SK-N-SH treated with all-trans-retinoic acid at 6 μM for 48 hours (cell line): ENCODE measurements at regions not wholly inside any gene's neighbourhood (a gene's known extent, or its start where the extent isn't known, plus 50 kb on each side); places are given as distances from the start of the nearest gene placed in this dataset.

Source experiments
- ATAC-seq: fragments of 200-7000 bp; cut with Tn5 transposase; 3 replicates; pipeline ENCODE4 v1.9.1; 2020; ENCODE audit warnings: mild to moderate bottlenecking, moderate library complexity
- ARNTL ChIP-seq: fragments of 450-650 bp; formaldehyde crosslinking; IDR thresholded peaks from 2 replicates; pipeline ENCODE4 v1.5.0; 2020; ENCODE audit warnings: low read depth, mild to moderate bottlenecking, moderate library complexity, borderline replicate concordance
- BACH2 ChIP-seq: fragments of 250-450 bp; sonication (Bioruptor Pico); IDR thresholded peaks from 2 replicates; pipeline ENCODE4 v1.9.0; 2021; ENCODE audit warnings: mild to moderate bottlenecking, borderline replicate concordance
- CSDC2 ChIP-seq: fragments of 250-450 bp; sonication (Bioruptor Pico); IDR thresholded peaks from 2 replicates; pipeline ENCODE4 v1.5.0; 2020; ENCODE audit warnings: mild to moderate bottlenecking, moderate library complexity
- ESRRG ChIP-seq: fragments of 250-450 bp; sonication (Bioruptor Pico); IDR thresholded peaks from 2 replicates; pipeline ENCODE4 v1.6.1; 2021; ENCODE audit warnings: mild to moderate bottlenecking
- GLIS3 ChIP-seq: fragments of 250-450 bp; sonication (Bioruptor Pico); IDR thresholded peaks from 2 replicates; pipeline ENCODE4 v1.5.0; 2020; ENCODE audit warnings: mild to moderate bottlenecking, moderate library complexity
- ISL1 ChIP-seq: fragments of 250-450 bp; sonication (Bioruptor Pico); IDR thresholded peaks from 2 replicates; pipeline ENCODE4 v2.1.2; 2022; ENCODE audit warnings: mild to moderate bottlenecking, moderate library complexity
- OSR1 ChIP-seq: fragments of 250-450 bp; sonication (Bioruptor Pico); IDR thresholded peaks from 2 replicates; pipeline ENCODE4 v1.8.0; 2022; ENCODE audit warnings: moderate library complexity, mild to moderate bottlenecking, inconsistent platforms
- PPARA ChIP-seq: fragments of 250-450 bp; sonication (Bioruptor Pico); IDR thresholded peaks from 2 replicates; pipeline ENCODE4 v1.5.0; 2020; ENCODE audit warnings: mild to moderate bottlenecking, borderline replicate concordance
- SNAI2 ChIP-seq: fragments of 250-450 bp; sonication (Bioruptor Pico); IDR thresholded peaks from 2 replicates; pipeline ENCODE4 v1.5.0; 2020; ENCODE audit warnings: mild to moderate bottlenecking, moderate library complexity
- TCF4 ChIP-seq: fragments of 250-450 bp; sonication (Bioruptor Pico); IDR thresholded peaks from 2 replicates; pipeline ENCODE4 v1.8.0; 2021; ENCODE audit warnings: mild to moderate bottlenecking, moderate library complexity, borderline replicate concordance
- TOX ChIP-seq: fragments of 250-450 bp; sonication (Bioruptor Pico); IDR thresholded peaks from 2 replicates; pipeline ENCODE4 v1.8.0; 2021; ENCODE audit warnings: mild to moderate bottlenecking, moderate library complexity, borderline replicate concordance
- ZC3H10 ChIP-seq: fragments of 250-450 bp; sonication (Bioruptor Pico); IDR thresholded peaks from 2 replicates; pipeline ENCODE4 v1.5.1; 2021; ENCODE audit warnings: mild to moderate bottlenecking, moderate library complexity
- ZFP3 ChIP-seq: fragments of 250-450 bp; sonication (Bioruptor Pico); IDR thresholded peaks from 2 replicates; pipeline ENCODE4 v1.5.0; 2020; ENCODE audit warnings: mild to moderate bottlenecking, moderate library complexity
- ZFP30 ChIP-seq: fragments of 450-650 bp; formaldehyde crosslinking; IDR thresholded peaks from 2 replicates; pipeline ENCODE4 v1.5.0; 2022; ENCODE audit warnings: mild to moderate bottlenecking, moderate library complexity
- ZNF565 ChIP-seq: fragments of 450-650 bp; formaldehyde crosslinking; conservative IDR thresholded peaks from 2 replicates; pipeline ENCODE4 v1.5.0; 2020; ENCODE audit warnings: low read depth, mild to moderate bottlenecking, moderate library complexity
- ZNF70 ChIP-seq: fragments of 450-650 bp; formaldehyde crosslinking; IDR thresholded peaks from 2 replicates; pipeline ENCODE4 v1.5.0; 2020; ENCODE audit warnings: mild to moderate bottlenecking, moderate library complexity
- ZNF8 ChIP-seq: fragments of 450-650 bp; formaldehyde crosslinking; IDR thresholded peaks from 2 replicates; pipeline ENCODE4 v1.5.0; 2020; ENCODE audit warnings: mild to moderate bottlenecking, moderate library complexity
- TF ChIP-seq, protein P1 (sequence below): fragments of 250-450 bp; sonication (Bioruptor Pico); IDR thresholded peaks from 2 replicates; pipeline ENCODE4 v1.5.1; 2020; ENCODE audit warnings: low read depth, mild to moderate bottlenecking, moderate library complexity
- TF ChIP-seq, protein P2 (sequence below): fragments of 250-450 bp; sonication (Bioruptor Pico); IDR thresholded peaks from 2 replicates; pipeline ENCODE4 v1.8.0; 2021; ENCODE audit warnings: low read depth, mild to moderate bottlenecking, moderate library complexity, borderline replicate concordance
- TF ChIP-seq, protein P3 (sequence below): fragments of 250-450 bp; sonication (Bioruptor Pico); IDR thresholded peaks from 2 replicates; pipeline ENCODE4 v1.8.0; 2020; ENCODE audit warnings: mild to moderate bottlenecking, moderate library complexity, borderline replicate concordance
- TF ChIP-seq, protein P4 (sequence below): fragments of 250-450 bp; sonication (Bioruptor Pico); IDR thresholded peaks from 2 replicates; pipeline ENCODE4 v1.5.0; 2020; ENCODE audit warnings: mild to moderate bottlenecking, moderate library complexity
- TF ChIP-seq, protein P5 (sequence below): fragments of 250-450 bp; sonication (Bioruptor Pico); IDR thresholded peaks from 2 replicates; pipeline ENCODE4 v1.5.1; 2021; ENCODE audit warnings: mild to moderate bottlenecking, moderate library complexity

DNA sequence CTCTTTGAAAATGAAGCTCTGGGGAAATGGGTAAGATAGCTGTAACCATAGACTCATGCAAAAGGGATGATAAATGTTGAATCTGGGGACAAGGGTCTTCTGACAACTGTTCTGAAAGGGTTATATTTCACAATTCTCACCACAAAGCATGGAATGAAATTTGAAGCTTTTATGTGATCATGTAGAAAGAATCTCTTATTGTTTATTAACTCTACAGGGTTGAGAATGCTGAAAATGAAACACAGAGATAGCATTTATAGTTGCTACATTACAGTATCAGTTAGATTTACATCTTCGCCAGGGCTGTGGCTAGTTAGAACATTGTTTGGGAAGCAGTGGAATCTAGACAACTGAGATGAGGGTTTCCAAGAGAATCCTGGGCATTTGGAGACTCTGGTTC is 97.4 kb upstream of the LHCGR start:
- TF ChIP-seq, protein P1, sequence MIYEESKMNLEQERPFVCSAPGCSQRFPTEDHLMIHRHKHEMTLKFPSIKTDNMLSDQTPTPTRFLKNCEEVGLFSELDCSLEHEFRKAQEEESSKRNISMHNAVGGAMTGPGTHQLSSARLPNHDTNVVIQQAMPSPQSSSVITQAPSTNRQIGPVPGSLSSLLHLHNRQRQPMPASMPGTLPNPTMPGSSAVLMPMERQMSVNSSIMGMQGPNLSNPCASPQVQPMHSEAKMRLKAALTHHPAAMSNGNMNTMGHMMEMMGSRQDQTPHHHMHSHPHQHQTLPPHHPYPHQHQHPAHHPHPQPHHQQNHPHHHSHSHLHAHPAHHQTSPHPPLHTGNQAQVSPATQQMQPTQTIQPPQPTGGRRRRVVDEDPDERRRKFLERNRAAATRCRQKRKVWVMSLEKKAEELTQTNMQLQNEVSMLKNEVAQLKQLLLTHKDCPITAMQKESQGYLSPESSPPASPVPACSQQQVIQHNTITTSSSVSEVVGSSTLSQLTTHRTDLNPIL (CRISPR knock-in tag), result no peak
- TF ChIP-seq, protein P2, sequence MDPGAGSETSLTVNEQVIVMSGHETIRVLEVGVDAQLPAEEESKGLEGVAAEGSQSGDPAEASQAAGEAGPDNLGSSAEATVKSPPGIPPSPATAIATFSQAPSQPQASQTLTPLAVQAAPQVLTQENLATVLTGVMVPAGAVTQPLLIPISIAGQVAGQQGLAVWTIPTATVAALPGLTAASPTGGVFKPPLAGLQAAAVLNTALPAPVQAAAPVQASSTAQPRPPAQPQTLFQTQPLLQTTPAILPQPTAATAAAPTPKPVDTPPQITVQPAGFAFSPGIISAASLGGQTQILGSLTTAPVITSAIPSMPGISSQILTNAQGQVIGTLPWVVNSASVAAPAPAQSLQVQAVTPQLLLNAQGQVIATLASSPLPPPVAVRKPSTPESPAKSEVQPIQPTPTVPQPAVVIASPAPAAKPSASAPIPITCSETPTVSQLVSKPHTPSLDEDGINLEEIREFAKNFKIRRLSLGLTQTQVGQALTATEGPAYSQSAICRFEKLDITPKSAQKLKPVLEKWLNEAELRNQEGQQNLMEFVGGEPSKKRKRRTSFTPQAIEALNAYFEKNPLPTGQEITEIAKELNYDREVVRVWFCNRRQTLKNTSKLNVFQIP (CRISPR knock-in tag), result no peak
- TF ChIP-seq GLIS3 (CRISPR knock-in tag), result no peak
- no peak for TF ChIP-seq ESRRG (CRISPR knock-in tag)
- no peak for TF ChIP-seq PPARA
- TF ChIP-seq ZFP3, result no peak
- no peak for TF ChIP-seq CSDC2 (CRISPR knock-in tag)
- TF ChIP-seq ZNF8 (CRISPR knock-in tag), result no peak
- no peak for TF ChIP-seq ARNTL (CRISPR knock-in tag)
- TF ChIP-seq, protein P3, sequence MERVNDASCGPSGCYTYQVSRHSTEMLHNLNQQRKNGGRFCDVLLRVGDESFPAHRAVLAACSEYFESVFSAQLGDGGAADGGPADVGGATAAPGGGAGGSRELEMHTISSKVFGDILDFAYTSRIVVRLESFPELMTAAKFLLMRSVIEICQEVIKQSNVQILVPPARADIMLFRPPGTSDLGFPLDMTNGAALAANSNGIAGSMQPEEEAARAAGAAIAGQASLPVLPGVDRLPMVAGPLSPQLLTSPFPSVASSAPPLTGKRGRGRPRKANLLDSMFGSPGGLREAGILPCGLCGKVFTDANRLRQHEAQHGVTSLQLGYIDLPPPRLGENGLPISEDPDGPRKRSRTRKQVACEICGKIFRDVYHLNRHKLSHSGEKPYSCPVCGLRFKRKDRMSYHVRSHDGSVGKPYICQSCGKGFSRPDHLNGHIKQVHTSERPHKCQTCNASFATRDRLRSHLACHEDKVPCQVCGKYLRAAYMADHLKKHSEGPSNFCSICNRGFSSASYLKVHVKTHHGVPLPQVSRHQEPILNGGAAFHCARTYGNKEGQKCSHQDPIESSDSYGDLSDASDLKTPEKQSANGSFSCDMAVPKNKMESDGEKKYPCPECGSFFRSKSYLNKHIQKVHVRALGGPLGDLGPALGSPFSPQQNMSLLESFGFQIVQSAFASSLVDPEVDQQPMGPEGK, result no peak
- TF ChIP-seq, protein P4, sequence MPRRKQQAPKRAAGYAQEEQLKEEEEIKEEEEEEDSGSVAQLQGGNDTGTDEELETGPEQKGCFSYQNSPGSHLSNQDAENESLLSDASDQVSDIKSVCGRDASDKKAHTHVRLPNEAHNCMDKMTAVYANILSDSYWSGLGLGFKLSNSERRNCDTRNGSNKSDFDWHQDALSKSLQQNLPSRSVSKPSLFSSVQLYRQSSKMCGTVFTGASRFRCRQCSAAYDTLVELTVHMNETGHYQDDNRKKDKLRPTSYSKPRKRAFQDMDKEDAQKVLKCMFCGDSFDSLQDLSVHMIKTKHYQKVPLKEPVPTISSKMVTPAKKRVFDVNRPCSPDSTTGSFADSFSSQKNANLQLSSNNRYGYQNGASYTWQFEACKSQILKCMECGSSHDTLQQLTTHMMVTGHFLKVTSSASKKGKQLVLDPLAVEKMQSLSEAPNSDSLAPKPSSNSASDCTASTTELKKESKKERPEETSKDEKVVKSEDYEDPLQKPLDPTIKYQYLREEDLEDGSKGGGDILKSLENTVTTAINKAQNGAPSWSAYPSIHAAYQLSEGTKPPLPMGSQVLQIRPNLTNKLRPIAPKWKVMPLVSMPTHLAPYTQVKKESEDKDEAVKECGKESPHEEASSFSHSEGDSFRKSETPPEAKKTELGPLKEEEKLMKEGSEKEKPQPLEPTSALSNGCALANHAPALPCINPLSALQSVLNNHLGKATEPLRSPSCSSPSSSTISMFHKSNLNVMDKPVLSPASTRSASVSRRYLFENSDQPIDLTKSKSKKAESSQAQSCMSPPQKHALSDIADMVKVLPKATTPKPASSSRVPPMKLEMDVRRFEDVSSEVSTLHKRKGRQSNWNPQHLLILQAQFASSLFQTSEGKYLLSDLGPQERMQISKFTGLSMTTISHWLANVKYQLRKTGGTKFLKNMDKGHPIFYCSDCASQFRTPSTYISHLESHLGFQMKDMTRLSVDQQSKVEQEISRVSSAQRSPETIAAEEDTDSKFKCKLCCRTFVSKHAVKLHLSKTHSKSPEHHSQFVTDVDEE (CRISPR knock-in tag), result no peak
- TF ChIP-seq ISL1 (CRISPR knock-in tag), result no peak
- no peak for TF ChIP-seq SNAI2 (CRISPR knock-in tag)
- no peak for TF ChIP-seq TCF4 (CRISPR knock-in tag)
- no peak for TF ChIP-seq ZNF70
- TF ChIP-seq TOX (CRISPR knock-in tag), result no peak
- TF ChIP-seq ZNF565 (CRISPR knock-in tag), result no peak
- TF ChIP-seq, protein P5, sequence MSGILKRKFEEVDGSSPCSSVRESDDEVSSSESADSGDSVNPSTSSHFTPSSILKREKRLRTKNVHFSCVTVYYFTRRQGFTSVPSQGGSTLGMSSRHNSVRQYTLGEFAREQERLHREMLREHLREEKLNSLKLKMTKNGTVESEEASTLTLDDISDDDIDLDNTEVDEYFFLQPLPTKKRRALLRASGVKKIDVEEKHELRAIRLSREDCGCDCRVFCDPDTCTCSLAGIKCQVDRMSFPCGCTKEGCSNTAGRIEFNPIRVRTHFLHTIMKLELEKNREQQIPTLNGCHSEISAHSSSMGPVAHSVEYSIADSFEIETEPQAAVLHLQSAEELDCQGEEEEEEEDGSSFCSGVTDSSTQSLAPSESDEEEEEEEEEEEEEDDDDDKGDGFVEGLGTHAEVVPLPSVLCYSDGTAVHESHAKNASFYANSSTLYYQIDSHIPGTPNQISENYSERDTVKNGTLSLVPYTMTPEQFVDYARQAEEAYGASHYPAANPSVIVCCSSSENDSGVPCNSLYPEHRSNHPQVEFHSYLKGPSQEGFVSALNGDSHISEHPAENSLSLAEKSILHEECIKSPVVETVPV (CRISPR knock-in tag), result no peak
- ATAC-seq, result no peak

DNA sequence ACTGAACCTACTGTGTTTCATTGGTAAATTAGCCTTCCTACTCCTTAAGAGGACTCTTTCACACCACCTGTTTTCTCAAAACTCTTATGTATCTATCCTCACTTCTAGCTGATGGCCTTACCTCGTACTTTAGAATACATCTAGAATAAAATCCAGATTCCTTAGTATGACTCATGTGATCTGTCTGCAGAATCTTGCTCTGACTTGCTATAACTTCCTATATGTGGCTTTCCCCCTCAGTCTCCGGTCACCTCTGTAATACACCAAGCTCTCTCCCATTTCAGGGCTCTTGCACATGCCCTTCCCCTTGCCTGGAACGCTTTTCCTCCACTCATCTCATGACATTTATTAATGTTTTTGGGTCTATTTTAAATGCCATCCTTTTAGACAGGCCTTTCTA is 95.6 kb upstream of the LHCGR start:
- ATAC-seq, result no peak
- TF ChIP-seq PPARA (no peak), ZFP30 (CRISPR knock-in tag) (no peak)

DNA sequence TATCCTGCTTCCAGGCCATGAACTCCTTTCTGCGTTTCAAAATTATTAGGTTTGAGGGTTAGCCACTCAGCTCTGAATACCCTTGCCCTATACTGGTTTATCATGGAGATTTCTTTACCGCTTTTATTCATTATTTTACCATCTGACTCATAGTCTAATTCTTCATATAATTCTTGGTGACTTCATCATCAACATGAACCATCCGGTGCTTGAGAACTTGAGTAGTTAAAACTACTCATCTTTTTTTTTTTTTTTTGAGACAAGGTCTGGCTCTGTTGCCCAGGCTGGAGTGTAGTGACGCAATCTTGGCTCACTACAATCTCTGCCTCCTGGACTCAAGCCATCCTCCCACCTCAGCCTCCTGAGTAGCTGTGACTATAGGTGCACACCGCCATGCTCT is 94.2 kb upstream of the LHCGR start:
- ATAC-seq, result no peak
- TF ChIP-seq GLIS3 (CRISPR knock-in tag) (no peak), BACH2 (CRISPR knock-in tag) (no peak), TOX (CRISPR knock-in tag) (no peak), ZC3H10 (CRISPR knock-in tag) (no peak), ISL1 (CRISPR knock-in tag) (no peak), ZFP3 (no peak), ZNF8 (CRISPR knock-in tag) (no peak), OSR1 (CRISPR knock-in tag) (no peak)
- TF ChIP-seq, protein P4 (CRISPR knock-in tag), result no peak
